Iris pigment epithelial cell (primary cell): ENCODE measurements at regions not wholly inside any gene's neighbourhood (a gene's known extent, or its start where the extent isn't known, plus 50 kb on each side); places are given as distances from the start of the nearest gene placed in this dataset.
"Not testable (repeated sequence)": the region's sequence is repeated elsewhere in the genome, so short reads cannot be mapped to it uniquely, and the experiment has no call there.

Experiments used
- DNase-seq: peaks from one replicate; pipeline ENCODE4 v3.0.0-alpha.2; 2011; ENCODE audit warnings: low read depth

DNA sequence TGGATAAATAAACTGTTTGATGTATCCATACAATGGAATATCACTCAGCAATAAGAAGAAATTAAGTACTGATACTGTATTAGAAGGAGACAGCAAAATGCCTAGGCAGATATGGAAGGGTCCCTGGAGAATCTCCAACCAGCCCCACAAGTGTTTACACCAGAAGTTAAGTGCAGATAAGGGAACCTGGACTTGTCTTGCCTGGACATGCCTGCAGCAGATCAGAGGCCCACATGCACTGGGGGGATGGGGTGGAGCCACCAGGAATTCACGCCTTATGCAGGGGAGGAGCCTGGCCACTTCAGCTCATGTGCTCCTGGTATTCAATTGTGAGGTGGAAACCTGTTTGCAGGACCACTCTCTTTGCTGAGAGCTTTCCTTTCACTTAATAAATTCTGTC, 356.9 kb downstream of the TUBA3C start:
- DNase-seq = not testable (repeated sequence)

DNA sequence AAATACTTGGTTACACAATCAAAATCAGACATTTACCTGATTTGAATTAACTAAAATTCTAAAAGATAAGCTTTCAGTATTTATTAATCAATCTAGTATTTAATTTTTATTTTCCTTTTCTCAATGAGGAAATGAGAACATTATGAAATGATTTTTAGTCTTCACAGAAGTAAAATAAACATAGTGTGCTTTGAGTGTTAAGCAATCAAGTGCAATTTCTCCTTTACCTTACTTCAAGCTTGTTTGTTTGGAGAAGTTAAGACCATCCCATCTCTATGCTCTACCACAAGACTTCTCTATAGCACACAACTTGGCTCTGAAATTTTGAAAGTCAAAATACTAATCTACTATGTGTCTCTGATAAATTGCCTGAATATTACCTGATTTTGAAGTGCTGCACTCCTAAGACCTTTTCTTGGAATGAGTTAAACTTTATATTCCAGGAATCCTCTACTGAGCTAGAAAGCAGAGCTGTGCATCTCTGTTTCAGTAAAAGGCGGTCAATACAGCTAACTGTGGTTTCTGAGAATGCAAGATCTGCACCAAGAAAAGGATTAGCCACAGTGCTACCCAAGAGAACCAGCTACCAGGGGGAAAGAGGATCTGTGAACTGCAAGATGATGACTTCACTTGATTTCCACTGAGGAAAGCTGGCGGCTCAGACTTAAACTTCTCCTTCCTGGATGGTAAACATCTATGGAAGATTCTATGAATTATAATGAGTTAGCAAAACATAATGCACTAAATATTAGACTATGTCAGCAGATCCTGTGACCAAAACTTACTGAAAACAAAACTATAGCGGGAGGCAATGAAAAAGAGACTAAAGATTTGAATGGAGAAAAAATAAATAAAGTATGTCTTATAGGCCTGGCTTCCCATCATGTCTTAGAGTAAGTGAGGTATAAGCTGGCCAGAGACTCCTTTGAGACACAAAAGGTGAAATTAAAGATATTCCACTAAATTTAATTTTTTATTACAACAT, 358.7 kb downstream of the TUBA3C start:
- not testable (repeated sequence) for DNase-seq

DNA sequence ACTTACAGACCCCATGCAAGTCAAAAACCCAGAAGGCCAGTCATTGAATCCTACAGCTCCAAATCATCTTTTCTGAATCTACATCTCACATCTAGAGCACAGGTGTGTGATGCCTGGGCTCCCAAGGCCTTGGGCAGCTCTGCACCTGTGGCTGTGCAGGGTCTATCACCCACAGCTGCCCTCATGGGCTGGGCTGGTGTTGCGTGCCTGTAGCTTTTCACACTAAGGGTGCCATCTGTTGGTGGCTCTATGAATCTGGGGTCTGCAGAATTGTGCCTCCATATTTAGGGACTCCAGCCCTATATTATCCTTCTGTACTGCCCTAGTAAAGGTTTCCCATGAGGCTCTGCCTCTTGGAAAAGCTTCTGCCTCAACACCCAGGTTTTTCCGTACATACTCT, 407.6 kb downstream of the TUBA3C start:
- not testable (repeated sequence) for DNase-seq

DNA sequence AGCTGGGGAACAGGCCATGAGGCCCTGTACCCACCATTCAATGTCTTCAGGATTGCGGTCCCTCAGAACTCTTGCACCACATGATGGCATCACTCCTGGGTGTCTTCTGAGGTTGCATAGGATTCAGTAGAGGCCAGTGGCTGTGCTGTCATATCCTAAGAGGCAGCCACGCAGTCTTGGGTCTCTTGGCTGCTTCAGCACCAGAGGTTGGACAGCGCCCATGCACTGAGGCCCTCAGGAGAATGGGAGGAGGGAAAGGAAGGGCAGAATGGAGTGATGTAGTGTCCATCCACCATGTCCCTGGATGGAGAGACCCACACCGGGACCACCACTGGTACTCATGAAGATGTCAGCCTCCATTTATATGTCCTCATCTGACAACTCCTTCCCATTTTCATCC, 439.9 kb downstream of the TUBA3C start:
- not testable (repeated sequence) for DNase-seq

DNA sequence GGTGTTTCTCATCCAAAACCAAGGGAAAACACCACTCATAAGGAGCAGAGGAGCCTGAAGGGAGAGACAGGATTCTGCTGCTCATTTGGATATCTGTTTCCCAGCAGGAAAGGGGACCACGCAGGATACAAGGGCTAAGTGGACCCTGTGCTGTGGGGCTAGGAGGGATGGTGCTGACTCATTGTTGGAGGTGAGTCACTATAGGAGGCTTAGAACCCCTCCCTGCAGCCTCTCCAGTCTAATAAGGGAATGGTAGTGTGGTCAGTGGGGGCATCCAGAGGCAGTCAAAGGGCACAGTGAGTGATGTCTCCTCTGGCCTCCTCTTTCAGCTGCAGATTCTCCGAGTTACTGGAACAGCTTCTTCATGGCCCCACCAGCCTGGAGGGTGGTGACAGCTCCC, 442.3 kb downstream of the TUBA3C start:
- no peak for DNase-seq

DNA sequence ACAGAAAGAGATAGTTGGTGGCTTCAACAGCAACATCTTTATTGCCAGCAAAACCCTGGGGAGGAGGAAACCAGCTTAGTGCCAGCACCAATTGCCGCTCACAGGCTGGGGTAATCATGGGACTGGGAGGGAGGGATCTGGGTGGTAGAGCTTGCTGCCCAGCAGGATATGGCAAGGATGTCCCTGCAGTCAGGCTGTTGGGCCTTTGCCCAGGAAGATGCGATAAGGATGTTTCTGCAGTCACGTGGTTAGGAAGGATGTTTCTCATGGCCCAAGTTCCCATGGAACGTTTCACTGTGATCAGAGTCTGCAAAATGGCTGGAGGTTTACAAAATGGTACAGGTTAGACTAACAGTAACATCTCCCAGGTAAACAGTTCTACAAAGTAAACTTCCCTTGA, 443.5 kb downstream of the TUBA3C start:
- DNase-seq = not testable (repeated sequence)

DNA sequence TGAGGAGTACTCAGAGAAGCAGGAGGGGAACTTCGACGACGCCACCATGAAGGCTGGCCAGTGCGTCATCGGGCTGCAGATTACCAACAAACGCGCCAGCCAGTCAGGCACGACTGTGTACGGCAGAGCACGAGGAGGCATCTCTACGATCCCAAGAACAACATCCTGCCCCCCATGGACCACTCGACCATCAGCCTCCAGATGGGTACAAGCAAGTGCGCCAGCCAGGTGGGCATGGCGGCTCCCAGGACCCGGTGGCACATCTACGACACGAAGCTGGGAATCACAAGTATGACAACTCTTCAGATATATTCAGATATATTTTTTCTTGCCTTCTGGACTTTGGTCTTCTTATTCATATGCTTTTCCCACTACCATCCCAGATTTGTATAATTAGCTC, 454.5 kb downstream of the TUBA3C start:
- DNase-seq = not testable (repeated sequence)

DNA sequence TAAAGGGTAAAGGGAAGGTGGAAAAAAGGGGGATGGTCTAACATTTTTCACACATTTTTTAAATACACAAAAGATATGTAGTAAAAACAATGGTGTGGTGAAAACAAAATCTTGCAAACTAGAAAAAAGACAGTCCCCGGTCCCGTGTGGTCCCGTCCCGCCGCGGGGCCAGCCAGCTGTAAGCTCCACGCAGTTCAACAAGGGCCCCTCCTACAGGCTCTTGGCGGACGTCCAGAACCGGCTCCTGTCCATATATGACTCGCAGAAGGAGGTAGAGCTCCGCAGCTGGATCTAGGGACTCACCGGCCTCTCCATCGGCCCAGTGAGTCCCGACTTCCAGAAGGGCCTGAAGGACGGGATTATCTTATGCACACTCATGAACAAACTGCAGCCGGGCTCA, 455.1 kb downstream of the TUBA3C start:
- DNase-seq = not testable (repeated sequence)

DNA sequence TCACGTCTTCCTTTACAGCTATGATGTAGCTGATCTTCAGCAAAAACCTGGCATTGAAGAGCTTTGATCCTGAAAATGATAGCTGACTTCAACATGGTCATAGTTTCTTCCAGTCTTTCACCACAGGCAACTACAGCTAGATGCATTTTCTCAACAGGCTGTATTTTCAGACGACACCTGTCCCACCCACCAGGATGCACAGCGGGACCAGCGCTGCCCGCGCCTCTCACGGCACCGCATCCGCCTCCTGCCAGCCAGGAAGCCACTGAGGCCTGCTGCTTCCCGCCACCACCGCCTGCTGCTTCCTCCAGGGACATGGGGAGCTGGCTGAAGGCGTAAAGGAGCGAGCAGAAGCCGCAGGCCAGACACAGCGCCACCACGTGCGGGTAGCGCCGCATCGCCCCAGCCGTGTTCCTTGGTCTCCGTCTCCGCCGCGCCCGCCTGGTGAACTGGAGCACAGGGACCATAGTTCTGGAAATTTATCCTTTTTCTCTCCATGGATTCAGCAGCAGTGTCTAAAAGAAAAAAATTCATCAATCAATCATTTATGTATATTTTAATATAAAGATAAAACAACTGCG, 456.3 kb downstream of the TUBA3C start:
- DNase-seq = not testable (repeated sequence)

DNA sequence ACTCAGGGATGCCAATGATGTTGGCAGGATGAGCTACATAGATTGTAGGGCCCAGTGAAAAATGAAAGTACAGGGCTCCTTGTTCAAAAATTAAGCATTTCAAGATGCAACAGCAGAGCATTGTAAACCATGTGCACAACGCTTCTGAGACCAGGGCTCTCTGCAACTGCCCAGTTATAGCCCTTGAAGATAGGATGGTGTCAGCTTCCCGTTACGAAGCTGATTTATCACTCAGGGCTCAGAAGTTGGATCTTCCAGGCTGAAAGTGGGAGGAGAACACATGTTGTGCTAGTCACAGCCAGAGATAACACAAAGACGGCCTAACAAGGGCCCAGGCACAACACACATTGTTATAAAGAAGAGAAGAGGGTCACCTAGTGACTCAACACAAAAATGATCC, 466.7 kb downstream of the TUBA3C start:
- no peak for DNase-seq

DNA sequence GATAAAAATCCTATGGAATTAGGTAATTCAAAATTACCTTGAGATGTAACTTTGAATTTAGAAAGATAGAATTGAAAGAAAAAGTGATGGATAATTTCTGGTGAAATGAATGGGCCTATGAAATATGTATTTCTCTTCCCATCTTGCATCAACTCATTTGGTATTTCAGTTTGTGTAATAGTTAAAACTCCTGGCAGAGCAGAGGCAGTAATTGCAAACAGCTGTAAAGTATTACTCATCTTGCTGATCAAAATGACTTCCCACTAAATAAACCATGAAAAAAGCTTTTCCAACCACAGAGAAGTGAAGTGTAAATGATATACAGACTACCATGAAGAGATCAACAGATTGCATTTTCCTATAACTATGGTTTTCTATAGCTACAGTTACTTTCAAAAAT, 471.0 kb downstream of the TUBA3C start:
- DNase-seq = not testable (repeated sequence)

DNA sequence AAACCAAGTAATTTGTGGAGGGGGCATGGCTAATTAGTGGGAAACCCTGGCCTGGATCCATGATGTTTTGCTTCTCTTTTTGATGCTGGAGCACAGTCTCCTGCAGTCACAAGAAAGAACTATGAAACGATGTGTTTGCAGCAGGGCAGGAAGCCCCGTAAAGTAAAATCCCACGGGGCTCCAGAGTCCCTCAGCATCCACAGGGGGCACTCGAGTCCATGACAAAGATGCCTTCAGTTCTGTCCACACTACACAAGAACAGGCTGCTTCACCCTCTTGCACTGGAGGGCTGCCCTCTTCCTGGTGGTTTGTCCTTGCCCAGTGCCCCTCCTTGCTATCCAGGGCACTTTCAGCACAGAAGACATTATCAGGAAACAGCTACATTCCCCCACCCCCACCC, 475.1 kb downstream of the TUBA3C start:
- DNase-seq = not testable (repeated sequence)

DNA sequence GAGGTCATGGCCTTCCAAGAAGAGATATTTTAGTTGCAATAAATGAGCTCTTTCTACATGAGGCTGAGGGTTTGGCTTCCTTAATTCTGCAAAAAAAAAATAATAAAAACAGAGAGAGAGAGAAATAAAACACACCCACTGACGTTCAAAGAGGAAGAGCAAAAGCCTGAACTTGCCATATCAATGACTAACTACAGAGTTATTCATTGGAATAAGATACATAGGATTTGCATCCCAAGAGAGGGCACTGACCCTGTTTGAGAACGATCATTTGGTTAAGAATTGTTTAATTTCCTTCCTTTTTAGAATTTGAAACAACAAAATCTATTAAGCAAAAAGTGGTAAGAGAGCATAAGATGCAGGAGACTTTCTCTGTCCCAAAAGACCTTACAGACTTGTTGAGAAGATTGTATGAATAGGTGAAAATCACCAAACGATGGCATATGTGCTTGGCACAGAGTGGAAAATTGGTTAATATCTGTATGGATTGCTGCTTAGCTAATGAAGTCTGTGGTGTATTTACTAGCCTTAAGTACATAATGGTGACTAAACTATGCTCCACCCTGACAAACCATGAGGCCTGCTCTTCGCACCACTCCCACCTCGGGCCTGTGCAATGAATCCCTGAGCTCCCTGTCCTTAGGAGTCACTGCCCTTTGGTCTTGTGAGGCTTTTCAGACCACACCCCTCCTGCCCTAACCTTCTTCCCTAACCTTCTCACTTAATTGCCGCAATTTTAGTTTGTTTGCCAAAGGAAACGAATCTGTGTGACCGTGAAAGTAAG, 479.0 kb downstream of the TUBA3C start:
- DNase-seq = not testable (repeated sequence)

DNA sequence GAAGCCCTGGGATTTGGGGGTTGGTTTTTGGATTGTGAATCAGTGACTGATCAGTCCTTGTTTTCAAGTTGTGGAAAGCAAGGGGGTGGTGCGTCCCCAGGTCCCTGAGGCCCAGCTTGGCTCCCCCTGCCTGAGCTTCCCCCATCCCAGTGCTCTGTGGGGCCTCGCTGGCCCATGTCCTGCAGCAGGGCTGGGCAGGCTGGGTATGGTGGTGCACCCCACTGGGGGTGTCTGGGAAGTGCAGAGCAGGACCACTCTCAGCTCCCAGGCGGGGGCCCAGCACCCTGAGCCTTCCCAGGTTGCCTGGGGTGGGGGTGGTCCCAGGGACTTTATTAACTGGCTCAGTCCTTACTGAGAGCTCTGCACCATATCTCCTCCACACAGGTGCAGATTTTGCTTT, 483.3 kb downstream of the TUBA3C start:
- not testable (repeated sequence) for DNase-seq

DNA sequence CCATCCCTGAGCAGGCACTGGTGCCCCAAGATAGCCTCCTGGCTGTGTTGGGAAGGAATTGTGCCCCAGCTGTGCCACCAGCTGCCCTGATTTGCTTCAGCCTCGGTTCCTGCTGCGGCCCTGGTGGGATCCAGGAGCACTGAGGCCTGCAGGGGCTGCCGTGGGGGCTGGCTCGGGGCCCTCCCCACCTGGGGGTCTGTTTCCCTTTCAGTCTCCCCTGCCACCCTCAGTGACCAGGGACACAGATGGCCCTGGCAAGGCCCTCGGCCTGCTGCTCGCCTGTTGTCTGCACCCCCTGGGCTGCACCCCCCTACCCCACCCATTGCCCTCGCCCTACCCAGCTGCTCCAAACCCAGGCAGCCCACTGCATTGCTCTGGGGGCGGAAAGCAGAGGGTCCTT, 483.8 kb downstream of the TUBA3C start:
- DNase-seq = not testable (repeated sequence)

DNA sequence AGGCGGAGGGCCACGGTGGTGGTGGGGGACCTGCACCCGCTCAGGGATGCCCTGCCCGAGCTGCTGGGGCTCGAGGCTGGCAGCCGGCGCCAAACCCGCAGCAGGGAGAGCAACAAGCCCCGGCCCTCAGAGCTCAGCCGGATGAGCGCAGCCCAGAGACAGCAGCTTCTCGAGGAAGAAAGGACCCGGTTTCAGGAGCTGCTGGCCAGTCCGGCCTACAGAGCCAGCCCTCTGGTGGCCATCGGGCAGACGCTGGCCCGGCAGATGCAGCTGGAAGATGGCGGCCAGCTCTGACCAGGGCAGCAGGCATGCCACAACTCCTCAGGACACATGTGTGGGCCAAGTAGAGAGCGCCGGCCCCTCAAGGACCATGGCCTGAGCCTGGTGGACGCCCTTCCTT, 484.4 kb downstream of the TUBA3C start:
- not testable (repeated sequence) for DNase-seq

DNA sequence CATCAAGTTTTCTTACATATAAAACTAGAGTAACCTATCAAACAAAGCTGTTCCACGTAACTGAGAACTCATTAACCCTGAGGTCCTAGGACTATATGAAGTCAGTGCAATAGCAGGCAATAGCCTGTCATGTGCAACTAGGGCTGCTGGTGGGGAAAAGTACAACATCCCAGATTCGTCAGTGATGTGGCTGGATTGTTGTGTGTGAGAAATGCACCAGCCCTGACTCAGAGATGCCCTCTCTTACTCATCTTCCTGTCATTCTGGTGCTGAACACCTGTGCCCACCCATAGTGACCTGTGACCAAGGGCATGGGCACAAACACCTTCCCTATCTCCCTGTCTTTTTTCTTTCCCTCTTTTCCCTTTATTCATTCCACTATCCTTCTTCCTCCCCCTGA, 504.2 kb downstream of the TUBA3C start:
- DNase-seq = not testable (repeated sequence)

DNA sequence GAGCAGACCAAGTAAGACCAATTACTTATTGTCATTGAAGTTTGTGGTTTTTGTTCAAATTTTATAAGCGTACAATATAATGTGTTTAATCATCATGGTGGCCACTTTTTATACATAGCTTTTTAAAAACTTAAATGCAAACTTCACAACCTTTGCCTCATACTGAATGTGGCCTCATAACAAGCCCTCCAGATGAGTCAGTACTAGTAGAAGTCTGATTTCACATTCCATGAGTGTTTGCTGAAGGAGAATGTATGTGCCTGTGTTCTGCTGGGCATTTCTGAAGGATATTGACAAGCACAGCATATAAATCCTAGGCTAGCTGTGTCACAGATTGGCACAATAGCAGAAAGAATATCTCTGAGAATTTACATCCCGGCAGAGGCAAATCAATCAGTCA, 506.4 kb downstream of the TUBA3C start:
- peak; percentile 2 for DNase-seq

DNA sequence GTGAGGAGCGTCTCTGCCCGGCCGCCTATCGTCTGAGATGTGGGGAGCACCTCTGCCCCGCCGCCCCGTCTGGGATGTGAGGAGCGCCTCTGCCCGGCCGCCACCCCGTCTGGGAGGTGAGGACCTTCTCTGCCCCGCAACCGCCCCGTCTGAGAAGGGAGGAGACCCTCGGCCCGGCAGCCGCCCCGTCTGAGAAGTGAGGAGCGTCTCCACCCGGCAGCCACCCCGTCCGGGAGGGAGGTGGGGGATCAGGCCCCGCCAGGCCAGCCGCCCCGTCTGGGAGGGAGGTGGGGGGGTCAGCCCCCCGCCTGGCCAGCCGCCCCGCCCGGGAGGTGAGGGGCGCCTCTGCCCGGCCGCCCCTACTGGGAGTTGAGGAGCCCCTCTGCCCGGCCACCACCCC, 507.8 kb downstream of the TUBA3C start:
- not testable (repeated sequence) for DNase-seq

DNA sequence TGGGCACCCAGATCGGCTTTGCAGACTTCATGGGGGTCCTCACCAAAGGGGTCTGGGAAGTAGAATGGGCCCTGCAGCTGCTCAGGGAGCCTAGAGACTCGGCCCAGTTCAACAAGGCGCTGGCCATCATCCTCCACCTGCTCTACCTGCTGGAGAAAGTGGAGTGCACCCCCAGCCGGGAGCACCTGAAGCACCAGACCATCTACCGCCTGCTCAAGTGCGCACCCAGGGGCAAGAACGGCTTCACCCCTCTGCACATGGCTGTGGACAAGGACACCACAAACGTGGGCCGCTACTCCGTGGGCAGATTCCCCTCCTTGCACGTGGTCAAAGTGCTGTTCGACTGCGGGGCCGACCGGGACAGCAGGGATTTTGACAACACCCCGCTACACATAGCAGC, 515.0 kb downstream of the TUBA3C start:
- not testable (repeated sequence) for DNase-seq

DNA sequence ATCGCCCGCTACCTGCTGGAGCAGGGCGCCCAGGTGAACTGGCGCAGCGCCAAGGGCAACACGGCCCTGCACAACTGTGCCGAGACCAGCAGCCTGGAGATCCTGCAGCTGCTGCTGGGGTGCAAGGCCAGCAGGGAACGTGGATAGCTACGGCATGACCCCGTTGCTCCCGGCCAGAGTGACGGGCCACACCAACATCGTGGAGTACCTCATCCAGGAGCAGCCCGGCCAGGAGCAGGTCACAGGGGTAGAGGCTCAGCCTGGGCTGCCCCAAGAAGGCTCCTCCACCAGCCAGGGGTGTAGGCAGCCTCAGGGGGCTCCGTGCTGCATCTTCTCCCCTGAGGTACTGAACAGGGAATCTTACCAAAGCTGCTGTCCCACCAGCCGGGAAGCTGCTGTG, 515.9 kb downstream of the TUBA3C start:
- not testable (repeated sequence) for DNase-seq

DNA sequence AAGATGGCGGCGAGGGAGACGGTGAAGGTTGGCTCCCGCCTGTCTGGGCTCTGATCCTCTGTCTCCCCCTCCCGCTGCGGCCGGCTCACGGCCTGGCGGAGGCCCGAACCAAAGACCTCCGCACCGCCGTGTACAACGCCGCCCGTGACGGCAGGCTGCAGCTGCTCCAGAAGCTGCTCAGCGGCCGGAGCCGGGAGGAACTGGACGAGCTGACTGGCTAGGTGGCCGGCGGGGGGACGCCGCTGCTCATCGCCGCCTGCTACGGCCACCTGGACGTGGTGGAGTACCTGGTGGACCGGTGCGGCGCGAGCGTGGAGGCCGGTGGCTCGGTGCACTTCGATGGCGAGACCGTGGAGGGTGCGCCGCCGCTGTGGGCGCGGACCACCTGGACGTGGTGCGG, 516.5 kb downstream of the TUBA3C start:
- DNase-seq = not testable (repeated sequence)
